Hepatocyte (in vitro differentiated cells): ENCODE measurements at regions not wholly inside any gene's neighbourhood (a gene's known extent, or its start where the extent isn't known, plus 50 kb on each side); places are given as distances from the start of the nearest gene placed in this dataset.

ENCODE experiments used
- DNase-seq: peaks from one replicate; pipeline ENCODE4 v3.0.0-alpha.2; 2016; ENCODE audit warnings: low spot score
- H2AFZ ChIP-seq: fragments of 200-600 bp; sonication (generic); 2 replicates; pipeline ENCODE4 v1.6.0; 2016; ENCODE audit warnings: antibody characterized with exemption, mild to moderate bottlenecking
- H3K27ac ChIP-seq: fragments of 200-600 bp; sonication (generic); 2 replicates; pipeline ENCODE4 v1.5.1; 2016; ENCODE audit warnings: mild to moderate bottlenecking
- H3K27me3 ChIP-seq: fragments of 200-600 bp; sonication (generic); 2 replicates; pipeline ENCODE4 v1.6.1; 2016
- H3K36me3 ChIP-seq: fragments of 200-600 bp; sonication (generic); replicated peaks from 2 replicates; pipeline ENCODE4 v1.5.1; 2016; ENCODE audit warnings: low read depth; ENCODE audit not compliant: insufficient read depth
- H3K4me1 ChIP-seq: fragments of 200-600 bp; sonication (generic); 2 replicates; pipeline ENCODE4 v1.5.1; 2016; ENCODE audit warnings: mild to moderate bottlenecking, moderate library complexity; ENCODE audit not compliant: insufficient read depth
- H3K4me2 ChIP-seq: fragments of 200-600 bp; sonication (generic); 2 replicates; pipeline ENCODE4 v1.6.0; 2016
- H3K4me3 ChIP-seq: fragments of 200-600 bp; sonication (generic); 2 replicates; pipeline ENCODE4 v1.5.1; 2016; ENCODE audit warnings: mild to moderate bottlenecking
- H3K79me2 ChIP-seq: fragments of 200-600 bp; sonication (generic); 2 replicates; pipeline ENCODE4 v1.6.0; 2017; ENCODE audit warnings: mild to moderate bottlenecking
- H3K9me2 ChIP-seq: fragments of 200-600 bp; sonication (generic); replicated peaks from 2 replicates; pipeline ENCODE4 v1.6.0; 2017; ENCODE audit warnings: mild to moderate bottlenecking; ENCODE audit not compliant: insufficient read depth
- H3K9me3 ChIP-seq: fragments of 200-600 bp; sonication (generic); 2 replicates; pipeline ENCODE4 v1.5.1; 2016; ENCODE audit warnings: low read depth, mild to moderate bottlenecking
- H4K20me1 ChIP-seq: fragments of 200-600 bp; sonication (generic); 2 replicates; pipeline ENCODE4 v1.6.0; 2016; ENCODE audit warnings: mild to moderate bottlenecking; ENCODE audit not compliant: insufficient read depth, poor library complexity, severe bottlenecking
- CTCF ChIP-seq: fragments of 200-600 bp; sonication (generic); IDR thresholded peaks from 2 replicates; pipeline ENCODE4 v1.5.1; 2016; ENCODE audit warnings: antibody characterized with exemption, mild to moderate bottlenecking; ENCODE audit not compliant: poor library complexity
- EZH2 ChIP-seq: fragments of 200-600 bp; sonication (generic); IDR thresholded peaks from 2 replicates; pipeline ENCODE4 v1.6.1; 2016; ENCODE audit warnings: antibody characterized with exemption, mild to moderate bottlenecking, borderline replicate concordance
- EZH2phosphoT487 ChIP-seq: fragments of 200-600 bp; sonication (generic); IDR thresholded peaks from one replicate; pipeline ENCODE4 v1.6.1; 2018; ENCODE audit warnings: antibody characterized with exemption, mild to moderate bottlenecking, low read depth, moderate library complexity; ENCODE audit not compliant: unreplicated experiment, severe bottlenecking
- WGBS: methylation state at CpG from one replicate; pipeline ENCODE4 v1.1.6; 2016; ENCODE audit warnings: low lambda C conversion rate; ENCODE audit errors: missing lambda C conversion rate; 5-methylcytosine and 5-hydroxymethylcytosine counted together

GRCh38 chr17:10976401-10976800 lies 138.5 kb upstream of the PIRT start:
- H3K36me3 ChIP-seq, result no peaks in the 10 kb centered on the region
- no peak overlapping the region for H3K4me2 ChIP-seq
- no peaks in the 10 kb centered on the region for H3K4me1 ChIP-seq
- H3K9me3 ChIP-seq, result no peaks in the 10 kb centered on the region
- no peaks in the 10 kb centered on the region for H3K79me2 ChIP-seq
- 93% methylated on average over 4 of the region's 4 CpGs for WGBS
- H3K27me3 ChIP-seq, result no peaks in the 10 kb centered on the region
- DNase-seq, result no peak
- no peak overlapping the region for H3K4me3 ChIP-seq
- H2AFZ ChIP-seq, result no peak overlapping the region
- H3K27ac ChIP-seq, result no peak overlapping the region
- TF ChIP-seq CTCF, result no peak
- H3K9me2 ChIP-seq, result no peaks in the 10 kb centered on the region
- no peaks in the 10 kb centered on the region for H4K20me1 ChIP-seq

GRCh38 chr17:10968007-10968406 lies 130.1 kb upstream of the PIRT start:
- Histone ChIP-seq H3K4me2 (no peak overlapping the region), H3K27me3 (no peaks in the 10 kb centered on the region), H3K4me3 (no peak overlapping the region), H3K79me2 (no peaks in the 10 kb centered on the region), H3K27ac (no peak overlapping the region), H4K20me1 (no peaks in the 10 kb centered on the region), H3K36me3 (no peaks in the 10 kb centered on the region), H3K9me2 (no peaks in the 10 kb centered on the region), H3K4me1 (no peaks in the 10 kb centered on the region), H3K9me3 (no peaks in the 10 kb centered on the region), H2AFZ (no peak overlapping the region)
- no peak for DNase-seq
- TF ChIP-seq EZH2 (no peak), EZH2phosphoT487 (no peak), CTCF (no peak)

- 33% methylated on average over 1 of the region's 1 CpG for WGBS
- H4K20me1 ChIP-seq, result no peaks in the 10 kb centered on the region
- no peak overlapping the region for H2AFZ ChIP-seq
- no peak for TF ChIP-seq CTCF
- TF ChIP-seq EZH2phosphoT487, result no peak
- no peak for TF ChIP-seq EZH2
- H3K4me3 ChIP-seq, result no peak overlapping the region
- no peaks in the 10 kb centered on the region for H3K4me1 ChIP-seq
- no peaks in the 10 kb centered on the region for H3K36me3 ChIP-seq
- no peak overlapping the region for H3K4me2 ChIP-seq
- H3K9me3 ChIP-seq, result no peaks in the 10 kb centered on the region
- H3K27me3 ChIP-seq, result no peaks in the 10 kb centered on the region
- no peak overlapping the region for H3K27ac ChIP-seq
- no peak for DNase-seq
- H3K9me2 ChIP-seq, result no peaks in the 10 kb centered on the region
- no peaks in the 10 kb centered on the region for H3K79me2 ChIP-seq
These were observed 118.9 kb upstream of the PIRT start for GRCh38 chr17:10956821-10957220.

GRCh38 chr17:10944819-10945218 lies 106.9 kb upstream of the PIRT start:
- WGBS, result 64% methylated on average over 4 of the region's 4 CpGs
- TF ChIP-seq EZH2 (no peak), CTCF (no peak), EZH2phosphoT487 (no peak)
- Histone ChIP-seq H4K20me1 (no peaks in the 10 kb centered on the region), H3K27me3 (no peaks in the 10 kb centered on the region), H3K4me1 (no peaks in the 10 kb centered on the region), H3K79me2 (no peaks in the 10 kb centered on the region), H3K9me2 (no peaks in the 10 kb centered on the region), H3K9me3 (no peaks in the 10 kb centered on the region), H2AFZ (no peak overlapping the region), H3K4me3 (no peak overlapping the region), H3K27ac (no peak overlapping the region), H3K36me3 (no peaks in the 10 kb centered on the region), H3K4me2 (no peak overlapping the region)
- DNase-seq, result no peak
